ENCODE measurements at regions not wholly inside any gene's neighbourhood (a gene's known extent, or its start where the extent isn't known, plus 50 kb on each side); places are given as distances from the start of the nearest gene placed in this dataset.

- no peak for TF ChIP-seq CTCF (conservative IDR thresholded peaks at IDR 0.05; ENCODE audit: low read length)
- no peak for TF ChIP-seq EZH2phosphoT487 (IDR thresholded peaks at IDR 0.05; ENCODE audit: borderline replicate concordance, low read depth, low read length)
Observed at GRCh38 chr17:26809033-26809432, 484.9 kb upstream of the WSB1 start.

All from OCI-LY7 (cell line).